ENCODE measurements at regions not wholly inside any gene's neighbourhood (a gene's known extent, or its start where the extent isn't known, plus 50 kb on each side); places are given as distances from the start of the nearest gene placed in this dataset.

DNA sequence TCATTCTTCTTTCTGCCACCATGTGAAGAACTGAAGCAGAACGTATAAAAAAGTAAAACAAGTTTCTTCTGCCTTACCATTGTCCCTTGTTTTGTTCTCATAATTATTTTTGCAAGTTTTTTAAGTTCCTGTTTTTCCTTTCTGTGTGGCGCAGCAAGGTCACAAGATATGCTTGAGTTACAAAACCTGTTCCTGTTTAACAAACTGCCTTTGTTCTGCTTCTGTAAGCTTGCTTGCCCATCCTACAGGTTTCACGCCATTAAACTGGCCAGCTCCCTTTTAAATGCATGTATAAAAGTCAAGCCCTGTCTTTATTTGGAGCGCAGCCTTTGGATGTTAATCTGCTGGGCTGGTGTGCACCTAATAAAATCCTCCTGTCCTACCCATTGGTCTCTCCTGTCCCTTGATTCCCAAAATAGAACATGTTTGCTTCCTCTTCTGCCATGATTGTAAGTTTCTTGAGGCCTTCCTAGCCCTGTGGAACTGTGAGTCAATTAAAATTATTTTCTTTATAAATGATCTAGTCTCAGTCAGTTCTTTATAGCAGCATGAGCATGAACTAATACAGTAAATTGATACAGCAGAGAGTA, 1115.4 kb downstream of the SLITRK1 start:
- TF ChIP-seq, protein P1, sequence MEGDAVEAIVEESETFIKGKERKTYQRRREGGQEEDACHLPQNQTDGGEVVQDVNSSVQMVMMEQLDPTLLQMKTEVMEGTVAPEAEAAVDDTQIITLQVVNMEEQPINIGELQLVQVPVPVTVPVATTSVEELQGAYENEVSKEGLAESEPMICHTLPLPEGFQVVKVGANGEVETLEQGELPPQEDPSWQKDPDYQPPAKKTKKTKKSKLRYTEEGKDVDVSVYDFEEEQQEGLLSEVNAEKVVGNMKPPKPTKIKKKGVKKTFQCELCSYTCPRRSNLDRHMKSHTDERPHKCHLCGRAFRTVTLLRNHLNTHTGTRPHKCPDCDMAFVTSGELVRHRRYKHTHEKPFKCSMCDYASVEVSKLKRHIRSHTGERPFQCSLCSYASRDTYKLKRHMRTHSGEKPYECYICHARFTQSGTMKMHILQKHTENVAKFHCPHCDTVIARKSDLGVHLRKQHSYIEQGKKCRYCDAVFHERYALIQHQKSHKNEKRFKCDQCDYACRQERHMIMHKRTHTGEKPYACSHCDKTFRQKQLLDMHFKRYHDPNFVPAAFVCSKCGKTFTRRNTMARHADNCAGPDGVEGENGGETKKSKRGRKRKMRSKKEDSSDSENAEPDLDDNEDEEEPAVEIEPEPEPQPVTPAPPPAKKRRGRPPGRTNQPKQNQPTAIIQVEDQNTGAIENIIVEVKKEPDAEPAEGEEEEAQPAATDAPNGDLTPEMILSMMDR (IDR thresholded peaks at IDR 0.05): no peak
- TF ChIP-seq POLR2A (IDR thresholded peaks at IDR 0.05): no peak
- no peak for TF ChIP-seq POLR2AphosphoS5 (IDR thresholded peaks at IDR 0.05)

Data from gastroesophageal sphincter (tissue), 3 donors.